CD4-positive, alpha-beta T cell (primary cell): ENCODE measurements at regions not wholly inside any gene's neighbourhood (a gene's known extent, or its start where the extent isn't known, plus 50 kb on each side); places are given as distances from the start of the nearest gene placed in this dataset.

ENCODE experiments used
- ATAC-seq: fragments of 200-7000 bp; cut with Tn5 transposase; one replicate; pipeline ENCODE4 v1.10.0; 2022; ENCODE audit warnings: mild to moderate bottlenecking; ENCODE audit not compliant: poor library complexity
- CTCF ChIA-PET: fragments of 350-600 bp; sonication (Branson Sonifier 250); formaldehyde crosslinking; loops from one replicate; lab custom pipeline; 2021; ENCODE audit warnings: antibody characterized with exemption, inconsistent platforms; lab: Charles Lee
- POLR2A ChIA-PET: fragments of 350-600 bp; sonication (Branson Sonifier 250); formaldehyde crosslinking; loops from one replicate; lab custom pipeline; 2021; ENCODE audit warnings: antibody characterized with exemption, inconsistent platforms; lab: Charles Lee
- DNase-seq, 14 experiments: peaks; one replicate each; pipeline ENCODE4 v3.0.0-alpha.2; 2013 to 2020; ENCODE audit warnings: mixed read lengths in 2 of 14
- H3K27ac ChIP-seq, 2 donors: one replicate each; pipeline versions ENCODE4 v1.5.1 to v1.7.0; 2013; ENCODE audit warnings: low read length in 2 of 2, low read depth in 1 of 2, mild to moderate bottlenecking in 1 of 2
- H3K27me3 ChIP-seq, 2 experiments: 1 replicate in 1 of 2; 2 replicates in 1 of 2; pipeline versions ENCODE4 v1.6.1 to v1.7.0; 2013; ENCODE audit warnings: low read length in 2 of 2, control low read depth in 1 of 2, mild to moderate bottlenecking in 1 of 2, moderate library complexity in 1 of 2; ENCODE audit not compliant: insufficient read depth in 2 of 2, control insufficient read depth in 1 of 2
- H3K36me3 ChIP-seq: one replicate; pipeline ENCODE4 v1.6.1; 2013; ENCODE audit warnings: low read length, control low read depth; ENCODE audit not compliant: insufficient read depth
- H3K4me1 ChIP-seq: one replicate; pipeline ENCODE4 v1.6.1; 2013; ENCODE audit warnings: low read length, control low read depth; ENCODE audit not compliant: insufficient read depth
- H3K4me3 ChIP-seq: one replicate; pipeline ENCODE4 v1.5.1; 2013; ENCODE audit warnings: mild to moderate bottlenecking, low read length, moderate library complexity
- H3K9me3 ChIP-seq, 2 experiments: 1 replicate in 1 of 2; 2 replicates in 1 of 2; pipeline versions ENCODE4 v1.6.1 to v1.7.0; 2013; ENCODE audit warnings: low read length in 2 of 2, mild to moderate bottlenecking in 2 of 2, control low read depth in 1 of 2, moderate library complexity in 1 of 2; ENCODE audit not compliant: control insufficient read depth in 1 of 2, insufficient read depth in 1 of 2
- H3K27ac Mint-ChIP-seq: one replicate; pipeline ENCODE4 v1.8.0; 2020; ENCODE audit warnings: mixed read lengths
- H3K27me3 Mint-ChIP-seq: one replicate; pipeline ENCODE4 v1.8.0; 2021; ENCODE audit warnings: mixed read lengths
- H3K36me3 Mint-ChIP-seq: one replicate; pipeline ENCODE4 v1.8.0; 2021; ENCODE audit warnings: low read depth, mixed read lengths
- H3K4me1 Mint-ChIP-seq: one replicate; pipeline ENCODE4 v1.8.0; 2021; ENCODE audit warnings: low read depth, mixed read lengths
- H3K4me3 Mint-ChIP-seq: one replicate; pipeline ENCODE4 v1.8.0; 2020; ENCODE audit warnings: mild to moderate bottlenecking, mixed read lengths
- H3K9me3 Mint-ChIP-seq: one replicate; pipeline ENCODE4 v1.8.0; 2020; ENCODE audit warnings: mixed read lengths
- intact Hi-C, 2 experiments: fragments of 100-400 bp; cut with DNase I in 1 of 2; cut with micrococcal nuclease in 1 of 2; formaldehyde crosslinking; loops; one replicate each; pipeline versions ENCODE4 v1.15.1 to v1.9.0; 2023 to 2025; cut with DNase I, micrococcal nuclease
- TF ChIP-seq, protein P1 (sequence below): fragments of 200-600 bp; IDR thresholded peaks from one replicate; pipeline ENCODE4 v1.8.0; 2022; ENCODE audit warnings: antibody characterized with exemption, mild to moderate bottlenecking

DNA sequence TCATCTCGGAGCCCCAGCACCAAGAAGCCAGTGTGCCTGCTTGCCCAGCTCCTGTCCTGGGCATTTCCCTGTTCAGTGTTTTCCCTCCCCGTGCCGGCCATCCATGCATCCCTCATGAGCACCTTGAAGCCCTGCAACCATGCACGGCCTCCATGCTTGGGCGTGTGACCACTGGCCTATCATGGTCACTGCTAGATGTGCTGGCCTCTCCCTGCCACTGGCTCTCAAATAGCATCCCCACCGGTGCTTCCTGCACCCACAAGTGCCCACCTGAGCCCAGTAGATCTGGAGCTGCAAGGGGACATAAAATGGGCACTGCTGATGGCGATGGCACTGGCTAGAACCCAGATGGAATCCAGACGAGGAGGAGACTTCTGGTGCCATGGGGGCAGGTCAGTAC, 126.0 kb downstream of the TUBA3C start:
- POLR2A ChIA-PET: no interaction called here
- intact Hi-C loops: no loop called here
- peaks cover 0 to 68% of the 10 kb centered on the region in 2 experiments for H3K9me3 ChIP-seq
- TF ChIP-seq, protein P1, sequence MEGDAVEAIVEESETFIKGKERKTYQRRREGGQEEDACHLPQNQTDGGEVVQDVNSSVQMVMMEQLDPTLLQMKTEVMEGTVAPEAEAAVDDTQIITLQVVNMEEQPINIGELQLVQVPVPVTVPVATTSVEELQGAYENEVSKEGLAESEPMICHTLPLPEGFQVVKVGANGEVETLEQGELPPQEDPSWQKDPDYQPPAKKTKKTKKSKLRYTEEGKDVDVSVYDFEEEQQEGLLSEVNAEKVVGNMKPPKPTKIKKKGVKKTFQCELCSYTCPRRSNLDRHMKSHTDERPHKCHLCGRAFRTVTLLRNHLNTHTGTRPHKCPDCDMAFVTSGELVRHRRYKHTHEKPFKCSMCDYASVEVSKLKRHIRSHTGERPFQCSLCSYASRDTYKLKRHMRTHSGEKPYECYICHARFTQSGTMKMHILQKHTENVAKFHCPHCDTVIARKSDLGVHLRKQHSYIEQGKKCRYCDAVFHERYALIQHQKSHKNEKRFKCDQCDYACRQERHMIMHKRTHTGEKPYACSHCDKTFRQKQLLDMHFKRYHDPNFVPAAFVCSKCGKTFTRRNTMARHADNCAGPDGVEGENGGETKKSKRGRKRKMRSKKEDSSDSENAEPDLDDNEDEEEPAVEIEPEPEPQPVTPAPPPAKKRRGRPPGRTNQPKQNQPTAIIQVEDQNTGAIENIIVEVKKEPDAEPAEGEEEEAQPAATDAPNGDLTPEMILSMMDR: no peak
- H3K36me3 ChIP-seq: no peaks in the 10 kb centered on the region
- H3K4me3 ChIP-seq: no peak overlapping the region
- CTCF ChIA-PET: no interaction called here
- H3K27me3 Mint-ChIP-seq: no peaks in the 10 kb centered on the region
- no peaks in the 10 kb centered on the region for H3K27me3 ChIP-seq
- peaks cover 3% of the 10 kb centered on the region for H3K9me3 Mint-ChIP-seq
- no peak overlapping the region for H3K27ac ChIP-seq
- no peaks in the 10 kb centered on the region for H3K4me1 ChIP-seq
- no peak overlapping the region for H3K27ac Mint-ChIP-seq
- no peak for DNase-seq
- no peak for ATAC-seq
- no peak overlapping the region for H3K4me3 Mint-ChIP-seq
- no peaks in the 10 kb centered on the region for H3K36me3 Mint-ChIP-seq
- no peaks in the 10 kb centered on the region for H3K4me1 Mint-ChIP-seq

DNA sequence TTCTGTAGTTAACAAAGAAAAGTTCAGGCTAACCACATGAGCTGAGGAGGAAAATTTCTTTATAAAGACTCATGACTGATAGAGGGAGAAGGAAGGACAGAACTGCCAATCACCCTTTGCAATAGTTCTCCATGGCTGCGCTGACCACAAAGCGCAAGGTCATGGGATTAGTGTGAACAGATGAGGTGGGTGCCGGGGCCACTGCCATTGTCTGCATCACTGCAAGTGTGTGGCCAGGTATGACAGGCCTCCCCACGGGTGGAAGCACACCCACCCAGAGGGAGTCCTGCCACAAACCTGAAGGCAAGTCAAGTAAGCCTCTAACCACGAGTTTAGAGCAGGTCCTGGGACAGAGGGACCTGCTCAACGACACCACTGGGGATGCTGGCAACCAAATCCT, 128.1 kb downstream of the TUBA3C start:
- H3K9me3 Mint-ChIP-seq: peaks cover 3% of the 10 kb centered on the region
- TF ChIP-seq, protein P1: no peak
- Histone ChIP-seq H3K4me1 (no peaks in the 10 kb centered on the region), H3K4me3 (no peak overlapping the region), H3K27me3 (no peaks in the 10 kb centered on the region), H3K36me3 (no peaks in the 10 kb centered on the region), H3K9me3 (peaks cover 0 to 68% of the 10 kb centered on the region in 2 experiments), H3K27ac (no peak overlapping the region)
- POLR2A ChIA-PET: no interaction called here
- CTCF ChIA-PET: no interaction called here
- H3K4me1 Mint-ChIP-seq: no peaks in the 10 kb centered on the region
- no peaks in the 10 kb centered on the region for H3K27me3 Mint-ChIP-seq
- intact Hi-C loops: no loop called here
- no peak overlapping the region for H3K27ac Mint-ChIP-seq
- DNase-seq (no peak), ATAC-seq (no peak)
- H3K36me3 Mint-ChIP-seq: no peaks in the 10 kb centered on the region
- no peak overlapping the region for H3K4me3 Mint-ChIP-seq

DNA sequence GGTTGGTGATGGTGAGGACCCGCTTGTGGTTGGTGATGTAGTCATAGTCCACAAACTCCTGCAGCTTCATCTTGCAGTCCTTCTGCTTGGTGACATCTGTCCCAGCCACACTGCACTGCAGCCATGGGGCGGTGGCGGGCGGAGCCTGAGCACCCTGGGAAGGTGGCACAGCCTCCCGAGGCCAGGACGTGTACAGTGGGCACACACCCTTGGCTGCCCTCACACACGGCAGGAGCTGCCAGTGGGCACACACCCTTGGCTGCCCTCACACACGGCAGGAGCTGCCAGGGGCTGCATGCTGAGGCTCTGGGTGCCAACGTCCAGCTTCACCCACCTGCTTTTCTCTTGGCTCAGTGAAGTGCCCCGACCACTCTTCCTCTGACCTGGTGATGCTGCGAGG, 128.7 kb downstream of the TUBA3C start:
- Mint-ChIP-seq H3K4me1 (no peaks in the 10 kb centered on the region), H3K27ac (no peak overlapping the region), H3K9me3 (peaks cover 3% of the 10 kb centered on the region), H3K4me3 (no peak overlapping the region), H3K27me3 (no peaks in the 10 kb centered on the region), H3K36me3 (no peaks in the 10 kb centered on the region)
- Histone ChIP-seq H3K27me3 (no peaks in the 10 kb centered on the region), H3K27ac (no peak overlapping the region), H3K36me3 (no peaks in the 10 kb centered on the region), H3K9me3 (peaks cover 0 to 68% of the 10 kb centered on the region in 2 experiments), H3K4me3 (no peak overlapping the region), H3K4me1 (no peaks in the 10 kb centered on the region)
- TF ChIP-seq, protein P1: no peak
- DNase-seq (no peak), ATAC-seq (no peak)
- ChIA-PET CTCF (no interaction called here), POLR2A (no interaction called here)
- intact Hi-C loops: no loop called here
